ENCODE measurements at regions not wholly inside any gene's neighbourhood (a gene's known extent, or its start where the extent isn't known, plus 50 kb on each side); places are given as distances from the start of the nearest gene placed in this dataset.

DNA sequence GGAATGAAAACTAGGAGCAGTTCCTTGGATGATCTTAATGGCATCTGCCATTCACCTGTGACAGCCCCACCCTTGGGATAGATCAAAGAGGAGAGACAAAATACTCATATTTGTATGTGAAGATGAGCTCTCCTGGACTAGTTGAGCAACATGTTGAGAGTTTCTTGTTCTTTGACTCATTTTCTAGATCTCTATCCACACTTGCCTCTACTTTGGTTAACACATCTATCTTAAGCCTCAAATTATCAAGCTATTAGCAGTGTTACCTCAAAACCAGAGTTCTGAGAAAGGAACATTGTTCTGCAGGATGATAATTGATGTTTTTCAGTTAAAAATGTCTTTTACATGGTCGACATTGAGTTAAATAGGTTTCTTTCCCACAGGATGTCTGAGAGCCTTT, 94.2 kb upstream of the TEX13D start:
- no peaks in the 10 kb centered on the region for H3K36me3 ChIP-seq
- no peak overlapping the region for H3K27ac ChIP-seq
- no peak for DNase-seq
- no peaks in the 10 kb centered on the region for H3K9me3 ChIP-seq
- no peaks in the 10 kb centered on the region for H3K4me1 ChIP-seq
- TF ChIP-seq, protein P1, sequence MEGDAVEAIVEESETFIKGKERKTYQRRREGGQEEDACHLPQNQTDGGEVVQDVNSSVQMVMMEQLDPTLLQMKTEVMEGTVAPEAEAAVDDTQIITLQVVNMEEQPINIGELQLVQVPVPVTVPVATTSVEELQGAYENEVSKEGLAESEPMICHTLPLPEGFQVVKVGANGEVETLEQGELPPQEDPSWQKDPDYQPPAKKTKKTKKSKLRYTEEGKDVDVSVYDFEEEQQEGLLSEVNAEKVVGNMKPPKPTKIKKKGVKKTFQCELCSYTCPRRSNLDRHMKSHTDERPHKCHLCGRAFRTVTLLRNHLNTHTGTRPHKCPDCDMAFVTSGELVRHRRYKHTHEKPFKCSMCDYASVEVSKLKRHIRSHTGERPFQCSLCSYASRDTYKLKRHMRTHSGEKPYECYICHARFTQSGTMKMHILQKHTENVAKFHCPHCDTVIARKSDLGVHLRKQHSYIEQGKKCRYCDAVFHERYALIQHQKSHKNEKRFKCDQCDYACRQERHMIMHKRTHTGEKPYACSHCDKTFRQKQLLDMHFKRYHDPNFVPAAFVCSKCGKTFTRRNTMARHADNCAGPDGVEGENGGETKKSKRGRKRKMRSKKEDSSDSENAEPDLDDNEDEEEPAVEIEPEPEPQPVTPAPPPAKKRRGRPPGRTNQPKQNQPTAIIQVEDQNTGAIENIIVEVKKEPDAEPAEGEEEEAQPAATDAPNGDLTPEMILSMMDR (IDR thresholded peaks at IDR 0.05) = no peak
- TF ChIP-seq POLR2A (IDR thresholded peaks at IDR 0.05) = no peak
- no peaks in the 10 kb centered on the region for H3K27me3 ChIP-seq
- ATAC-seq = no peak
- intact Hi-C loops (cut with DNase I) = no loop called here
- 15% methylated on average over 1 of the region's 1 CpG for WGBS (ENCODE audit: insufficient coverage, low coverage, low lambda C conversion rate, missing lambda C conversion rate)
- no peak overlapping the region for H3K4me3 ChIP-seq

DNA sequence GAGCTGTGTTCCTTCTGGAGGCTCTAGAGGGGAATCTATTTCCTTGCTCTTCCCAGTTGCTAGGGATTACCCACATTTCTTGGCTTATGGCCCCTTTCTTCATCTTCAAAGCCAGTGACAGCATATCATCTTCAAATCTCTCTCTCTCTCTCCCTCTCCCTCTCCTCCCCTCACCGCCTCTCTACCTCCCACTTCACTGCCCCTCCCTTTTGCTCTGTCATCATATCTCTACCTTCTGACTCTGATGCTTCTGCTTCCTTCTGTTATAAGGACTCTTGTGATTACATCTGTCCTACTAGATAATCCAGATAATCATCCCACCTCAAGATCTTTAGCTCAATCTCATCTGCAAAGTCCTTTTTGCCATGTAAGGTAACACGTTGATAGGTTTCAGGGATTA, 93.1 kb upstream of the TEX13D start:
- ATAC-seq = no peak
- Histone ChIP-seq H3K4me1 (no peaks in the 10 kb centered on the region), H3K27ac (no peak overlapping the region), H3K36me3 (no peaks in the 10 kb centered on the region), H3K27me3 (no peaks in the 10 kb centered on the region), H3K9me3 (no peaks in the 10 kb centered on the region), H3K4me3 (no peak overlapping the region)
- intact Hi-C loops (cut with DNase I) = no loop called here
- no peak for TF ChIP-seq POLR2A (IDR thresholded peaks at IDR 0.05)
- TF ChIP-seq, protein P1 (IDR thresholded peaks at IDR 0.05) = no peak
- 42% methylated on average over 2 of the region's 2 CpGs for WGBS (ENCODE audit: insufficient coverage, low coverage, low lambda C conversion rate, missing lambda C conversion rate)
- DNase-seq = no peak

DNA sequence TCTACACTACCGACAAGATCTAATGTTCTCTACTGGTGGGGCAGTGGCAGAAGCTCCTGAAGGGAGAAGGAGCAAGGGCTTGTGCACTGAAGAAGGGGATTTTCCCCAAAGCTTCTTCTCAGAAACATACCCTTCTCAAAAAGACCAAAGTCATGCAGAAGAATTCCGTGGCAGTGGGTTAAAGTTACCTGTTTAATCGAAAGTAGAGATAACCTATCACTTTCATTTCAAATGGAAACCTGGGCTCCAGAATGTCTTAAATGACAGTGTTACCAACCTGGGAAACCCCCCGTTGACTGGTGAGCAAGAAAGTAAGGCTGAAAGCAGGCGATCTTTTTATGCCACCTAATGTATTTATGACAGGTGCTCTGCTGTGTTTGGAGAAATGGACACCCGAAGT, 92.5 kb upstream of the TEX13D start:
- intact Hi-C loops (cut with DNase I) = no loop called here
- Histone ChIP-seq H3K9me3 (no peaks in the 10 kb centered on the region), H3K4me1 (no peaks in the 10 kb centered on the region), H3K4me3 (no peak overlapping the region), H3K27ac (no peak overlapping the region), H3K36me3 (no peaks in the 10 kb centered on the region), H3K27me3 (no peaks in the 10 kb centered on the region)
- no peak for TF ChIP-seq POLR2A (IDR thresholded peaks at IDR 0.05)
- TF ChIP-seq, protein P1 (IDR thresholded peaks at IDR 0.05) = no peak
- DNase-seq (no peak), ATAC-seq (no peak)
- WGBS (ENCODE audit: insufficient coverage, low coverage, low lambda C conversion rate, missing lambda C conversion rate) = 33% methylated on average over 5 of the region's 6 CpGs

DNA sequence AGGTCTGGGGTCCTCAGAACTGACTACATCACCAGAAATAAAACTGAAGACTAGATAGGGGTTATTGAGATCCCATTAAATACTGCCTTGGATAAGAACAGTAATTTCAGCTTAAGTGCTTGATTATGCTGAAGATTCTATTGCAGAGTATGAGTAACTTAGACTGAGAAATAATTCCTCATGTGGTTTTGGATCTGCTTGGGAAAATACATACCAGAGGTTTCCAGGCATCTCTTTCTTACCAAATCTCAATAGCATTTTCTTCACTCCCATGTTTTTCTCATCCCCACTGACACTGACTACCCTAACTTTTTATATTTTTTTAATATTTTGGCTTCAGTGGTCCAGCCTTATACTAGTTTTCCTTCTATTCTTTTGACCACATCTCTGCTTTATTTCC, 92.0 kb upstream of the TEX13D start:
- no peak for DNase-seq
- TF ChIP-seq, protein P1 (IDR thresholded peaks at IDR 0.05) = no peak
- TF ChIP-seq POLR2A (IDR thresholded peaks at IDR 0.05) = no peak
- no peak for ATAC-seq
- H3K4me3 ChIP-seq = no peak overlapping the region
- no peak overlapping the region for H3K27ac ChIP-seq
- intact Hi-C loops (cut with DNase I) = no loop called here
- no peaks in the 10 kb centered on the region for H3K27me3 ChIP-seq
- no peaks in the 10 kb centered on the region for H3K36me3 ChIP-seq
- no peaks in the 10 kb centered on the region for H3K9me3 ChIP-seq
- H3K4me1 ChIP-seq = no peaks in the 10 kb centered on the region

DNA sequence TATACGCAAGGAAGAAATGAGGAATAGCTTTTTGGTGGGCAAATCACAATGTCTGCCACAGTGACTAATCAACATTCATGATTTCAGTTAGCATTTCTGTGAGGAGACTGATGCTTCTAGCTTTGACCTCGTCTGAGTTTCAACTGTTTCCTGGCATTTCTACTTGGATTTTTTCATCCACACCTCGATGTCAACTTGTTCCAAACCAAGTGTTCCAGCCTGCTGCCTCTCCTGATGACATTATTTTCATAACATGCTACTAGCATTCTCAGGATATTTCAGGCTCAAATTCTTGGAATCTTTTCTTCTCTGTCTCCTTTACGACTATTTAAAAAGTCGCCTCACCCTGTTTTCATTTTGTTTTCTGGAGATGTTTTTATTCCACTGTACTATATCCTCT, 90.3 kb upstream of the TEX13D start:
- H3K4me1 ChIP-seq = no peaks in the 10 kb centered on the region
- TF ChIP-seq, protein P1 (IDR thresholded peaks at IDR 0.05) = no peak
- TF ChIP-seq POLR2A (IDR thresholded peaks at IDR 0.05) = no peak
- H3K4me3 ChIP-seq = no peak overlapping the region
- ATAC-seq (no peak), DNase-seq (no peak)
- H3K9me3 ChIP-seq = no peaks in the 10 kb centered on the region
- 61% methylated on average over 5 of the region's 5 CpGs for WGBS (ENCODE audit: insufficient coverage, low coverage, low lambda C conversion rate, missing lambda C conversion rate)
- H3K27me3 ChIP-seq = no peaks in the 10 kb centered on the region
- H3K36me3 ChIP-seq = no peaks in the 10 kb centered on the region
- no peak overlapping the region for H3K27ac ChIP-seq
- intact Hi-C loops (cut with DNase I) = no loop called here

All from right lobe of liver (tissue), 6 donors.